ENCODE measurements at regions not wholly inside any gene's neighbourhood (a gene's known extent, or its start where the extent isn't known, plus 50 kb on each side); places are given as distances from the start of the nearest gene placed in this dataset.

- WGBS, result 69% methylated on average over 3 of the region's 3 CpGs
- DNase-seq (ENCODE audit: extremely low spot score), result no peak
Observed at GRCh38 chr14:56512521-56512920, 67.1 kb upstream of the TMEM260 start.

GRCh38 chr14:56514663-56515371 is 64.8 kb upstream of the TMEM260 start:
- intact Hi-C loops (cut with DNase I), result no loop called here
- H3K4me1 ChIP-seq, result no peaks in the 10 kb centered on the region
- no peaks in the 10 kb centered on the region for H3K36me3 ChIP-seq
- H3K4me3 ChIP-seq, result no peak overlapping the region
- DNase-seq (ENCODE audit: extremely low spot score), result no peak
- no peak overlapping the region for H3K27ac ChIP-seq (replicated peaks in 1 of 4)
- TF ChIP-seq POLR2AphosphoS5 (IDR thresholded peaks at IDR 0.05), result no peak
- no peak for TF ChIP-seq POLR2A (IDR thresholded peaks at IDR 0.05; ENCODE audit: low read depth)
- no peak for TF ChIP-seq CTCF (IDR thresholded peaks at IDR 0.05)
- no peak for TF ChIP-seq EP300 (IDR thresholded peaks at IDR 0.05)
- H3K9me3 ChIP-seq, result no peaks in the 10 kb centered on the region
- WGBS, result 79% methylated on average over 14 of the region's 14 CpGs
- peaks cover 0 to 7% (median 0%) of the 10 kb centered on the region in 4 donors for H3K27me3 ChIP-seq

More at GRCh38 chr14:56512521-56512920, 67.1 kb upstream of the TMEM260 start:
- Histone ChIP-seq H3K27ac (replicated peaks in 1 of 4) (no peak overlapping the region), H3K4me3 (no peak overlapping the region), H3K27me3 (peaks cover 0 to 7% (median 0%) of the 10 kb centered on the region in 4 donors), H3K36me3 (no peaks in the 10 kb centered on the region), H3K4me1 (no peaks in the 10 kb centered on the region), H3K9me3 (no peaks in the 10 kb centered on the region)
- TF ChIP-seq EP300 (IDR thresholded peaks at IDR 0.05) (no peak), POLR2AphosphoS5 (IDR thresholded peaks at IDR 0.05) (no peak), CTCF (IDR thresholded peaks at IDR 0.05) (no peak), POLR2A (IDR thresholded peaks at IDR 0.05; ENCODE audit: low read depth) (no peak)
- intact Hi-C loops (cut with DNase I), result no loop called here

GRCh38 chr14:56515739-56516138 is 63.9 kb upstream of the TMEM260 start:
- Histone ChIP-seq H3K9me3 (no peaks in the 10 kb centered on the region), H3K36me3 (no peaks in the 10 kb centered on the region), H3K27ac (replicated peaks in 1 of 4) (no peak overlapping the region), H3K27me3 (peaks cover 0 to 7% (median 0%) of the 10 kb centered on the region in 4 donors), H3K4me3 (no peak overlapping the region), H3K4me1 (no peaks in the 10 kb centered on the region)
- TF ChIP-seq POLR2A (IDR thresholded peaks at IDR 0.05; ENCODE audit: low read depth) (no peak), EP300 (IDR thresholded peaks at IDR 0.05) (no peak), POLR2AphosphoS5 (IDR thresholded peaks at IDR 0.05) (no peak), CTCF (IDR thresholded peaks at IDR 0.05) (no peak)
- no peak for DNase-seq (ENCODE audit: extremely low spot score)
- intact Hi-C loops (cut with DNase I), result no loop called here
- WGBS, result 84% methylated on average over 2 of the region's 2 CpGs

GRCh38 chr14:56522403-56522802 is 57.2 kb upstream of the TMEM260 start:
- DNase-seq (ENCODE audit: extremely low spot score), result no peak
- Histone ChIP-seq H3K27me3 (peaks cover 0 to 15% (median 3%) of the 10 kb centered on the region in 4 donors), H3K9me3 (no peaks in the 10 kb centered on the region), H3K36me3 (no peaks in the 10 kb centered on the region), H3K4me3 (no peak overlapping the region), H3K27ac (replicated peaks in 1 of 4) (no peak overlapping the region), H3K4me1 (no peaks in the 10 kb centered on the region)
- intact Hi-C loops (cut with DNase I), result no loop called here
- TF ChIP-seq EP300 (IDR thresholded peaks at IDR 0.05) (no peak), CTCF (IDR thresholded peaks at IDR 0.05) (no peak)

Measured in esophagus muscularis mucosa (tissue), 4 donors.